KMS-11 (cell line): ENCODE measurements at regions not wholly inside any gene's neighbourhood (a gene's known extent, or its start where the extent isn't known, plus 50 kb on each side); places are given as distances from the start of the nearest gene placed in this dataset.

Source experiments
- H2AFZ ChIP-seq: fragments of 200-600 bp; sonication (generic); 2 replicates; pipeline ENCODE4 v1.6.1; 2016; ENCODE audit warnings: antibody characterized with exemption, mixed run types, low read depth
- H3K27ac ChIP-seq: fragments of 200-600 bp; sonication (generic); 2 replicates; pipeline ENCODE4 v1.6.1; 2016; ENCODE audit warnings: mild to moderate bottlenecking, mixed run types
- H3K27me3 ChIP-seq: fragments of 200-600 bp; sonication (generic); 2 replicates; pipeline ENCODE4 v1.6.1; 2017; ENCODE audit warnings: mild to moderate bottlenecking, low read depth, mixed run types, moderate library complexity; ENCODE audit not compliant: insufficient read depth
- H3K36me3 ChIP-seq: fragments of 200-600 bp; sonication (generic); 2 replicates; pipeline ENCODE4 v1.6.1; 2017; ENCODE audit warnings: mild to moderate bottlenecking, mixed run types; ENCODE audit not compliant: insufficient read depth
- H3K4me1 ChIP-seq: fragments of 200-600 bp; sonication (generic); 2 replicates; pipeline ENCODE4 v1.6.1; 2016; ENCODE audit warnings: mild to moderate bottlenecking, low read depth, mixed run types; ENCODE audit not compliant: poor library complexity, severe bottlenecking
- H3K4me2 ChIP-seq: fragments of 200-600 bp; sonication (generic); 2 replicates; pipeline ENCODE4 v1.7.0; 2016; ENCODE audit warnings: mild to moderate bottlenecking, mixed run types
- H3K4me3 ChIP-seq: fragments of 200-600 bp; sonication (generic); IDR thresholded peaks from 2 replicates; pipeline ENCODE4 v1.6.1; 2017; ENCODE audit warnings: low read depth, low read length, mixed read lengths; ENCODE audit not compliant: insufficient read depth
- H3K79me2 ChIP-seq: fragments of 200-600 bp; sonication (generic); 2 replicates; pipeline ENCODE4 v1.6.1; 2016; ENCODE audit warnings: low read depth, mixed run types; ENCODE audit not compliant: insufficient read depth
- H3K9ac ChIP-seq: fragments of 200-600 bp; sonication (generic); 2 replicates; pipeline ENCODE4 v1.6.1; 2016; ENCODE audit warnings: mild to moderate bottlenecking, mixed run types
- H4K20me1 ChIP-seq: fragments of 200-600 bp; sonication (generic); 2 replicates; pipeline ENCODE4 v1.6.1; 2016; ENCODE audit warnings: mild to moderate bottlenecking, mixed run types; ENCODE audit not compliant: insufficient read depth
- CTCF ChIP-seq: fragments of 200-600 bp; sonication (generic); conservative IDR thresholded peaks from 2 replicates; pipeline ENCODE4 v1.6.1; 2017; ENCODE audit warnings: low read depth, mild to moderate bottlenecking, antibody characterized with exemption, low read length, moderate library complexity, mixed read lengths

GRCh38 chr9:93898026-93898425, 57.1 kb downstream of the BARX1 start:
- no peaks in the 10 kb centered on the region for H3K4me1 ChIP-seq
- TF ChIP-seq CTCF: no peak
- no peak overlapping the region for H3K4me3 ChIP-seq
- H3K27ac ChIP-seq: no peak overlapping the region
- H4K20me1 ChIP-seq: no peaks in the 10 kb centered on the region
- H2AFZ ChIP-seq: no peak overlapping the region
- H3K27me3 ChIP-seq: no peaks in the 10 kb centered on the region
- no peaks in the 10 kb centered on the region for H3K79me2 ChIP-seq
- H3K9ac ChIP-seq: no peak overlapping the region
- no peaks in the 10 kb centered on the region for H3K36me3 ChIP-seq
- H3K4me2 ChIP-seq: no peak overlapping the region

GRCh38 chr9:93897075-93897970, 57.8 kb downstream of the BARX1 start:
- Histone ChIP-seq H3K9ac (no peak overlapping the region), H3K4me2 (no peak overlapping the region), H2AFZ (no peak overlapping the region), H3K79me2 (no peaks in the 10 kb centered on the region), H3K27me3 (no peaks in the 10 kb centered on the region), H3K4me1 (no peaks in the 10 kb centered on the region), H3K4me3 (no peak overlapping the region), H4K20me1 (no peaks in the 10 kb centered on the region), H3K36me3 (no peaks in the 10 kb centered on the region), H3K27ac (no peak overlapping the region)
- no peak for TF ChIP-seq CTCF

DNA sequence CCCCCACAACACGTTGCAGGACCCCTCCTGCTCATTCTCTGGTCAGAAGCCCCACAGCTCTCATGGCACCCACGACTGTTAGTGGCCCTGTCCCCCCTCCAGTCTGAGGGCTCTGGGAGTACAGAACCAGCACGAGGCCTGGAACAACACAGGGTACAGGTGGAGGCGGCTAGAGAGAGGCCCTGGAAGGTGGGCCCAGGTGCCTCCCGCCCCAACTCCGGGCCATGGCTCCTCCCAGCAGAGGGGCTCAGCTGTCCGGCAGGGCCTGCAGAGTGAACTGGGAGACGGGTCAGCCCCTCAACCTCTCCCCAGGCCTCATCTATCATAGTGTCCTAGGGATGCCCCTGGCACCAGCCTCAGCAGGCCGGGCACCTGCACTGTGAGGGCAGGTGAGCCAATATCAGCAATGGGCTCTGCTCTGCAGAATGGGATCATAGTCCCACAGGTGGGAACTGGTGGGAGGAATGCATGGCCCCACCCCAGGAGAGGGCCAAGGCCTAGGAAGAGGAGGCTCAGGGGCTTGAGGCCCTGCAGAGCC, 58.6 kb downstream of the BARX1 start:
- no peak for TF ChIP-seq CTCF
- Histone ChIP-seq H4K20me1 (no peaks in the 10 kb centered on the region), H3K9ac (no peak overlapping the region), H3K27ac (no peak overlapping the region), H2AFZ (no peak overlapping the region), H3K4me1 (no peaks in the 10 kb centered on the region), H3K4me2 (no peak overlapping the region), H3K4me3 (no peak overlapping the region), H3K27me3 (no peaks in the 10 kb centered on the region), H3K79me2 (no peaks in the 10 kb centered on the region), H3K36me3 (no peaks in the 10 kb centered on the region)

DNA sequence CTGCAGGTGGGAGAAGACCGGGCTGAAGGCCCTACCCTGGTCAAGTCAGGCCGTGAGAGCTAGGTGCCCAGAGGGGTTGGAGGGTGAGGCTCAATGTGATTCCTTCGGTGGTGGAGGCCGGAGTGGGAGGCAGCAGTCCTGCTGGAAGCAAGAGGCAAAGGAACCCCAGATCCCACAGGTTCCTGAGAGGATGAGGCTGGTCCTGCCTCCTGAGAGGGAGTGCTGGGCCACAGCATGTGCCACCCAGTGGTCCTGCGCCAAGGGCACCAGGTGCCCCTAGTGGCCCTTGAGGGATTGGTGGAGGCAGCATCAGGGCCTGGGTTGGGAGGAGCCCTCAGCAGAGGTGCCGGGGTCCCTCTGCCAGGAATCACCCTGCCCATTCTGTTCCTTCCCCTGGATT, 59.1 kb downstream of the BARX1 start:
- Histone ChIP-seq H3K36me3 (no peaks in the 10 kb centered on the region), H2AFZ (no peak overlapping the region), H3K27ac (no peak overlapping the region), H4K20me1 (no peaks in the 10 kb centered on the region), H3K4me1 (no peaks in the 10 kb centered on the region), H3K9ac (no peak overlapping the region), H3K79me2 (no peaks in the 10 kb centered on the region), H3K27me3 (no peaks in the 10 kb centered on the region), H3K4me2 (no peak overlapping the region), H3K4me3 (no peak overlapping the region)
- no peak for TF ChIP-seq CTCF
